ENCODE measurements at regions not wholly inside any gene's neighbourhood (a gene's known extent, or its start where the extent isn't known, plus 50 kb on each side); places are given as distances from the start of the nearest gene placed in this dataset.

GRCh38 chr12:43277651-43278540, 274.1 kb downstream of the ADAMTS20 start:
- BruUV-seq (replicated peaks), result no TSS peak
- intact Hi-C loops (cut with micrococcal nuclease), result no loop called here
- no peak overlapping the region for H3K27ac Mint-ChIP-seq (ENCODE audit: low read depth, unreplicated experiment)
- peaks cover 6% of the 10 kb centered on the region for H3K36me3 Mint-ChIP-seq (ENCODE audit: insufficient read depth, unreplicated experiment)
- no peaks in the 10 kb centered on the region for H3K27me3 Mint-ChIP-seq (ENCODE audit: insufficient read depth, unreplicated experiment)
- ChIA-PET POLR2A (interaction anchor here (0.6 to 1.1 kb wide), 3 partner anchors 458 to 795 kb away, joined by 3 read pairs; no protein-coding TSS in a partner anchor), CTCF (interaction anchor here (0.6 to 1.6 kb wide), 5 partner anchors 10 to 795 kb away, joined by 3 to 16 read pairs (median 3); partner anchors contain the start of gene PRICKLE1)
- H3K4me3 Mint-ChIP-seq (ENCODE audit: unreplicated experiment), result no peak overlapping the region
- peaks cover 11% of the 10 kb centered on the region for H3K4me1 Mint-ChIP-seq (ENCODE audit: insufficient read depth, unreplicated experiment)
- no peak for DNase-seq (ENCODE audit: unreplicated experiment)
- no peaks in the 10 kb centered on the region for H3K9me3 Mint-ChIP-seq (ENCODE audit: unreplicated experiment)
- no peak for TF ChIP-seq CTCF (IDR thresholded peaks at IDR 0.05; ENCODE audit: unreplicated experiment)

- H3K27ac Mint-ChIP-seq (ENCODE audit: low read depth, unreplicated experiment), result no peak overlapping the region
- CTCF ChIA-PET, result no interaction called here
- DNase-seq (ENCODE audit: unreplicated experiment), result peak; percentile 10
- POLR2A ChIA-PET, result no interaction called here
- intact Hi-C loops (cut with micrococcal nuclease), result no loop called here
- no peaks in the 10 kb centered on the region for H3K9me3 Mint-ChIP-seq (ENCODE audit: unreplicated experiment)
- peaks cover 17% of the 10 kb centered on the region for H3K4me1 Mint-ChIP-seq (ENCODE audit: insufficient read depth, unreplicated experiment)
- no peak for TF ChIP-seq CTCF (IDR thresholded peaks at IDR 0.05; ENCODE audit: unreplicated experiment)
- H3K36me3 Mint-ChIP-seq (ENCODE audit: insufficient read depth, unreplicated experiment), result peaks cover 6% of the 10 kb centered on the region
- H3K27me3 Mint-ChIP-seq (ENCODE audit: insufficient read depth, unreplicated experiment), result no peaks in the 10 kb centered on the region
- no TSS peak for BruUV-seq (replicated peaks)
- no peak overlapping the region for H3K4me3 Mint-ChIP-seq (ENCODE audit: unreplicated experiment)
Measured at GRCh38 chr12:43273467-43273866, 278.5 kb downstream of the ADAMTS20 start.

- CTCF ChIA-PET, result interaction anchor here (0.7 to 1.3 kb wide), 4 partner anchors 9 to 790 kb away, joined by 3 to 5 read pairs (median 3); no protein-coding TSS in a partner anchor
- intact Hi-C loops (cut with micrococcal nuclease), result no loop called here
- H3K36me3 Mint-ChIP-seq (ENCODE audit: insufficient read depth, unreplicated experiment), result peaks cover 6% of the 10 kb centered on the region
Measured at GRCh38 chr12:43271659-43272058, 280.3 kb downstream of the ADAMTS20 start.

More at GRCh38 chr12:43271659-43272058, 280.3 kb downstream of the ADAMTS20 start:
- H3K4me1 Mint-ChIP-seq (ENCODE audit: insufficient read depth, unreplicated experiment), result peaks cover 12% of the 10 kb centered on the region
- H3K9me3 Mint-ChIP-seq (ENCODE audit: unreplicated experiment), result no peaks in the 10 kb centered on the region
- H3K27me3 Mint-ChIP-seq (ENCODE audit: insufficient read depth, unreplicated experiment), result no peaks in the 10 kb centered on the region
- BruUV-seq (replicated peaks), result no TSS peak
- no peak overlapping the region for H3K4me3 Mint-ChIP-seq (ENCODE audit: unreplicated experiment)
- peak; percentile 12 for DNase-seq (ENCODE audit: unreplicated experiment)
- POLR2A ChIA-PET, result interaction anchor here (1.0 to 1.8 kb wide), 2 partner anchors 492 to 510 kb away, joined by 3 to 6 read pairs; no protein-coding TSS in a partner anchor
- H3K27ac Mint-ChIP-seq (ENCODE audit: low read depth, unreplicated experiment), result no peak overlapping the region
- TF ChIP-seq CTCF (IDR thresholded peaks at IDR 0.05; ENCODE audit: unreplicated experiment), result no peak
